HepG2 (cell line): ENCODE measurements at regions not wholly inside any gene's neighbourhood (a gene's known extent, or its start where the extent isn't known, plus 50 kb on each side); places are given as distances from the start of the nearest gene placed in this dataset.

Experiments
- ATAC-seq: fragments of 200-7000 bp; cut with Tn5 transposase; 3 replicates; pipeline ENCODE4 v1.9.1; 2020; ENCODE audit warnings: mild to moderate bottlenecking, moderate library complexity
- BruUV-seq: library from RNA; stranded (reverse); fragments of 400-500 nt; replicated peaks from 2 replicates; lab custom pipeline; 2021; lab: Mats Ljungman, UMichigan
- CTCF ChIA-PET: fragments of 300-600 bp; formaldehyde crosslinking; extraction: SDS; loops from one replicate; lab custom pipeline; 2021; ENCODE audit warnings: low total read pairs, inconsistent platforms, low intra/inter-chr PET ratio; lab: Yijun Ruan, JAX
- POLR2A ChIA-PET: fragments of 350-600 bp; sonication (Branson Sonifier 250); formaldehyde crosslinking; loops from one replicate; lab custom pipeline; 2020; ENCODE audit warnings: antibody characterized with exemption, inconsistent platforms; lab: Yijun Ruan, JAX
- DNase-seq: peaks from one replicate; pipeline ENCODE4 v3.0.0-alpha.2; 2015; ENCODE audit warnings: low spot score
- FAIRE-seq: peaks from 3 replicates; lab custom pipeline; 2011; peaks lifted over from hg19 to GRCh38; lab: Jason Lieb, UNC
- H2AFZ ChIP-seq: one replicate; pipeline ENCODE4 v1.6.1; 2011; ENCODE audit warnings: low read length, inconsistent platforms
- H3K27ac ChIP-seq: fragments of 300-600 bp; 3 replicates; pipeline ENCODE4 v1.8.0; 2011; ENCODE audit warnings: mixed run types, mild to moderate bottlenecking, mixed read lengths, low read length, inconsistent platforms; ENCODE audit not compliant: insufficient read depth; ENCODE audit errors: extremely low read length
- H3K27me3 ChIP-seq, 2 experiments: fragments of 200-600 bp in 1 of 2; 2 replicates in 1 of 2; 3 replicates in 1 of 2; pipeline versions ENCODE4 v1.6.0 to v1.8.0; 2011; ENCODE audit warnings: low read length in 2 of 2, mild to moderate bottlenecking in 2 of 2, moderate library complexity in 2 of 2, inconsistent platforms in 1 of 2; ENCODE audit not compliant: insufficient read depth in 2 of 2, control insufficient read depth in 1 of 2
- H3K36me3 ChIP-seq, 2 experiments: fragments of 200-600 bp in 1 of 2; replicated peaks in 1 of 2; 2 replicates in 1 of 2; 3 replicates in 1 of 2; pipeline versions ENCODE4 v1.5.1 to v1.8.0; 2011; ENCODE audit warnings: low read length in 2 of 2, inconsistent platforms in 1 of 2; ENCODE audit not compliant: insufficient read depth in 2 of 2, control insufficient read depth in 1 of 2
- H3K4me1 ChIP-seq: 2 replicates; pipeline ENCODE4 v1.5.1; 2012; ENCODE audit warnings: low read length, inconsistent platforms; ENCODE audit not compliant: insufficient read depth
- H3K4me2 ChIP-seq: 2 replicates; pipeline ENCODE4 v1.6.0; 2011; ENCODE audit warnings: low read depth, low read length, inconsistent platforms
- H3K4me3 ChIP-seq, 3 experiments: fragments of 200-600 bp in 1 of 3; sonication (generic), shearing (Covaris generic) in 1 of 3; replicated peaks in 1 of 3; 2 replicates each; pipeline ENCODE4 v1.5.1; 2011 to 2016; ENCODE audit warnings: low read length in 3 of 3, inconsistent platforms in 2 of 3, low read depth in 2 of 3, mild to moderate bottlenecking in 2 of 3, control low read depth in 1 of 3, mixed read lengths in 1 of 3; ENCODE audit not compliant: insufficient read depth in 1 of 3
- H3K79me2 ChIP-seq: one replicate; pipeline ENCODE4 v1.6.1; 2011; ENCODE audit warnings: low read length, inconsistent platforms; ENCODE audit not compliant: insufficient read depth
- H3K9ac ChIP-seq: 2 replicates; pipeline ENCODE4 v1.6.0; 2011; ENCODE audit warnings: mild to moderate bottlenecking, low read depth, low read length, inconsistent platforms; ENCODE audit not compliant: insufficient read depth
- H3K9me3 ChIP-seq: 2 replicates; pipeline ENCODE4 v1.5.1; 2012; ENCODE audit warnings: mild to moderate bottlenecking, low read length
- H4K20me1 ChIP-seq: 2 replicates; pipeline ENCODE4 v1.6.0; 2011; ENCODE audit warnings: inconsistent platforms, mild to moderate bottlenecking, low read length, moderate library complexity; ENCODE audit not compliant: insufficient read depth
- AFF4 ChIP-seq: sonication (generic); formaldehyde crosslinking; IDR thresholded peaks from 2 replicates; pipeline ENCODE4 v1.4.0; 2020; ENCODE audit warnings: missing genetic modification reagents
- ZEB1 ChIP-seq: IDR thresholded peaks from 2 replicates; pipeline ENCODE4 v1.6.1; 2012; ENCODE audit warnings: mild to moderate bottlenecking, low read depth, inconsistent platforms; ENCODE audit not compliant: insufficient replicate concordance
- ZFP36L2 ChIP-seq: sonication (generic); formaldehyde crosslinking; IDR thresholded peaks from 2 replicates; pipeline ENCODE4 v1.4.0; 2020; ENCODE audit warnings: missing genetic modification reagents
- ZZZ3 ChIP-seq: sonication (generic); formaldehyde crosslinking; IDR thresholded peaks from 2 replicates; pipeline ENCODE4 v1.4.0; 2020; ENCODE audit warnings: missing genetic modification reagents, mild to moderate bottlenecking, borderline replicate concordance
- WGBS: methylation state at CpG from one replicate; pipeline ENCODE4 v1.1.6; 2017; ENCODE audit warnings: low lambda C conversion rate; 5-methylcytosine and 5-hydroxymethylcytosine counted together
- in situ Hi-C: cut with HindIII; loops from 2 replicates; pipeline ENCODE4 v1.10.0; 2017; ENCODE audit warnings: low pct_unique_long_range_greater_than_20kb; ENCODE audit not compliant: extremely low pct_ligation_motif_present
- intact Hi-C: fragments of 100-400 bp; cut with micrococcal nuclease; formaldehyde crosslinking; loops from one replicate; pipeline ENCODE4 v1.10.0; 2022; ENCODE audit not compliant: unreplicated experiment
- TF ChIP-seq, protein P1 (sequence below): sonication (generic); formaldehyde crosslinking; IDR thresholded peaks from 2 replicates; pipeline ENCODE4 v1.5.1; 2020; ENCODE audit warnings: mild to moderate bottlenecking, missing genetic modification reagents, borderline replicate concordance
- TF ChIP-seq, protein P2 (sequence below): sonication (generic); formaldehyde crosslinking; IDR thresholded peaks from 2 replicates; pipeline ENCODE4 v1.4.0; 2020; ENCODE audit warnings: missing genetic modification reagents, low read depth, mild to moderate bottlenecking, borderline replicate concordance

GRCh38 chr2:138157372-138157771, 193.1 kb downstream of the HNMT start:
- in situ Hi-C loops, result no loop called here
- H3K4me1 ChIP-seq, result no peaks in the 10 kb centered on the region
- no peak overlapping the region for H2AFZ ChIP-seq
- WGBS, result 77% methylated on average over 4 of the region's 4 CpGs
- ATAC-seq (no peak), FAIRE-seq (no peak), DNase-seq (no peak)
- BruUV-seq, result no TSS peak
- H3K79me2 ChIP-seq, result no peaks in the 10 kb centered on the region
- no peak overlapping the region for H3K4me2 ChIP-seq
- no peak overlapping the region for H3K9ac ChIP-seq
- CTCF ChIA-PET, result no interaction called here
- H4K20me1 ChIP-seq, result no peaks in the 10 kb centered on the region
- no peaks in the 10 kb centered on the region for H3K36me3 ChIP-seq
- intact Hi-C loops, result no loop called here
- no peaks in the 10 kb centered on the region for H3K27me3 ChIP-seq
- H3K27ac ChIP-seq, result no peak overlapping the region
- H3K4me3 ChIP-seq, result no peak overlapping the region
- POLR2A ChIA-PET, result no interaction called here
- H3K9me3 ChIP-seq, result no peaks in the 10 kb centered on the region
- TF ChIP-seq AFF4 (no peak), ZFP36L2 (CRISPR knock-in tag) (no peak), ZEB1 (no peak), ZZZ3 (CRISPR knock-in tag) (no peak)
- TF ChIP-seq, protein P1, sequence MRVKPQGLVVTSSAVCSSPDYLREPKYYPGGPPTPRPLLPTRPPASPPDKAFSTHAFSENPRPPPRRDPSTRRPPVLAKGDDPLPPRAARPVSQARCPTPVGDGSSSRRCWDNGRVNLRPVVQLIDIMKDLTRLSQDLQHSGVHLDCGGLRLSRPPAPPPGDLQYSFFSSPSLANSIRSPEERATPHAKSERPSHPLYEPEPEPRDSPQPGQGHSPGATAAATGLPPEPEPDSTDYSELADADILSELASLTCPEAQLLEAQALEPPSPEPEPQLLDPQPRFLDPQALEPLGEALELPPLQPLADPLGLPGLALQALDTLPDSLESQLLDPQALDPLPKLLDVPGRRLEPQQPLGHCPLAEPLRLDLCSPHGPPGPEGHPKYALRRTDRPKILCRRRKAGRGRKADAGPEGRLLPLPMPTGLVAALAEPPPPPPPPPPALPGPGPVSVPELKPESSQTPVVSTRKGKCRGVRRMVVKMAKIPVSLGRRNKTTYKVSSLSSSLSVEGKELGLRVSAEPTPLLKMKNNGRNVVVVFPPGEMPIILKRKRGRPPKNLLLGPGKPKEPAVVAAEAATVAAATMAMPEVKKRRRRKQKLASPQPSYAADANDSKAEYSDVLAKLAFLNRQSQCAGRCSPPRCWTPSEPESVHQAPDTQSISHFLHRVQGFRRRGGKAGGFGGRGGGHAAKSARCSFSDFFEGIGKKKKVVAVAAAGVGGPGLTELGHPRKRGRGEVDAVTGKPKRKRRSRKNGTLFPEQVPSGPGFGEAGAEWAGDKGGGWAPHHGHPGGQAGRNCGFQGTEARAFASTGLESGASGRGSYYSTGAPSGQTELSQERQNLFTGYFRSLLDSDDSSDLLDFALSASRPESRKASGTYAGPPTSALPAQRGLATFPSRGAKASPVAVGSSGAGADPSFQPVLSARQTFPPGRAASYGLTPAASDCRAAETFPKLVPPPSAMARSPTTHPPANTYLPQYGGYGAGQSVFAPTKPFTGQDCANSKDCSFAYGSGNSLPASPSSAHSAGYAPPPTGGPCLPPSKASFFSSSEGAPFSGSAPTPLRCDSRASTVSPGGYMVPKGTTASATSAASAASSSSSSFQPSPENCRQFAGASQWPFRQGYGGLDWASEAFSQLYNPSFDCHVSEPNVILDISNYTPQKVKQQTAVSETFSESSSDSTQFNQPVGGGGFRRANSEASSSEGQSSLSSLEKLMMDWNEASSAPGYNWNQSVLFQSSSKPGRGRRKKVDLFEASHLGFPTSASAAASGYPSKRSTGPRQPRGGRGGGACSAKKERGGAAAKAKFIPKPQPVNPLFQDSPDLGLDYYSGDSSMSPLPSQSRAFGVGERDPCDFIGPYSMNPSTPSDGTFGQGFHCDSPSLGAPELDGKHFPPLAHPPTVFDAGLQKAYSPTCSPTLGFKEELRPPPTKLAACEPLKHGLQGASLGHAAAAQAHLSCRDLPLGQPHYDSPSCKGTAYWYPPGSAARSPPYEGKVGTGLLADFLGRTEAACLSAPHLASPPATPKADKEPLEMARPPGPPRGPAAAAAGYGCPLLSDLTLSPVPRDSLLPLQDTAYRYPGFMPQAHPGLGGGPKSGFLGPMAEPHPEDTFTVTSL (CRISPR knock-in tag), result no peak
- TF ChIP-seq, protein P2, sequence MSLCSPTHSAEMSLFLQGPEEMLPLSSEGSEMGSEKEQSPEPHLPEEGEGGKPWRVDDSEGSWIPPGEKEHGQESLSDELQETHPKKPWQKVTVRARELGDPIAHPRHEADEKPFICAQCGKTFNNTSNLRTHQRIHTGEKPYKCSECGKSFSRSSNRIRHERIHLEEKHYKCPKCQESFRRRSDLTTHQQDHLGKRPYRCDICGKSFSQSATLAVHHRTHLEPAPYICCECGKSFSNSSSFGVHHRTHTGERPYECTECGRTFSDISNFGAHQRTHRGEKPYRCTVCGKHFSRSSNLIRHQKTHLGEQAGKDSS, result no peak
